MCF 10A (cell line): ENCODE measurements at regions not wholly inside any gene's neighbourhood (a gene's known extent, or its start where the extent isn't known, plus 50 kb on each side); places are given as distances from the start of the nearest gene placed in this dataset.
A peak's percentile ranks its signal among the peaks of the same experiment; 100 is the strongest.

Experiments used
- BruUV-seq: library from RNA; stranded (reverse); fragments of 400-500 nt; replicated peaks from 2 replicates; lab custom pipeline; 2021; lab: Mats Ljungman, UMichigan
- CTCF ChIA-PET: fragments of 300-600 bp; sonication (Branson Sonifier 250); formaldehyde crosslinking; extraction: SDS; loops from one replicate; lab custom pipeline; 2021; ENCODE audit warnings: antibody characterized with exemption, inconsistent platforms; lab: Yijun Ruan, JAX
- POLR2A ChIA-PET: fragments of 300-600, 350-650 bp; sonication (Branson Sonifier 250); formaldehyde crosslinking; extraction: SDS; loops from one replicate; lab custom pipeline; 2020; ENCODE audit warnings: antibody characterized with exemption, inconsistent platforms; lab: Yijun Ruan, JAX
- DNase-seq: peaks from one replicate; pipeline ENCODE4 v3.0.0-alpha.2; 2018; ENCODE audit not compliant: unreplicated experiment
- H3K27ac Mint-ChIP-seq: one replicate; pipeline ENCODE4 v1.8.0; 2022; ENCODE audit warnings: mild to moderate bottlenecking, low read depth, mixed read lengths; ENCODE audit not compliant: unreplicated experiment
- H3K27me3 Mint-ChIP-seq: one replicate; pipeline ENCODE4 v1.8.0; 2022; ENCODE audit warnings: mixed read lengths; ENCODE audit not compliant: insufficient read depth, unreplicated experiment
- H3K36me3 Mint-ChIP-seq: one replicate; pipeline ENCODE4 v1.8.0; 2022; ENCODE audit warnings: mild to moderate bottlenecking, moderate library complexity, mixed read lengths; ENCODE audit not compliant: insufficient read depth, unreplicated experiment
- H3K4me1 Mint-ChIP-seq: one replicate; pipeline ENCODE4 v1.8.0; 2022; ENCODE audit warnings: mixed read lengths; ENCODE audit not compliant: insufficient read depth, unreplicated experiment
- H3K4me3 Mint-ChIP-seq: one replicate; pipeline ENCODE4 v1.8.0; 2022; ENCODE audit warnings: mild to moderate bottlenecking, moderate library complexity, mixed read lengths; ENCODE audit not compliant: unreplicated experiment
- H3K9me3 Mint-ChIP-seq: one replicate; pipeline ENCODE4 v1.8.0; 2022; ENCODE audit warnings: mixed read lengths; ENCODE audit not compliant: unreplicated experiment
- intact Hi-C: fragments of 100-400 bp; cut with micrococcal nuclease; formaldehyde crosslinking; loops from 2 replicates; pipeline ENCODE4 v1.14.1; 2022
- TF ChIP-seq, protein P1 (sequence below): fragments of 200-600 bp; IDR thresholded peaks from one replicate; pipeline ENCODE4 v1.8.0; 2022; ENCODE audit warnings: antibody characterized with exemption, mild to moderate bottlenecking; ENCODE audit not compliant: unreplicated experiment

DNA sequence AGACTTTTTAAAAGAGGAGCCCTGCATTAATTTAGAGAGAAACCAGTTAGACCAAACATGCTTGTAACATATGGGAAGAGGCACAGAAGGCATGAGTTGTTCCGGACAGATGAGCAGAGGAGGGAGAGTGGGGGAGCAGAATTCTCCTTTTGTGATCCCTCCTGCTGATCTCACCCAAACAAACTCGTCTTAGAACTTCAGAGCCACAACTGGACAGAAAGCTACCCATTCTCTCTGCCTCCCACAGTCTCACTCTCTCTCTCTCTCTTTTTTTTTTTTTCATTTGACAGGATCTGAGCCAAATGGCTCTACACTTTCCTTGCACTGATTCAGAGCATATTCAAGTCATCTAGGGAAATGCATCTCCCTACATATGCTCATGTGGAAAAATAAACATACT lies 196.0 kb upstream of the PAPPA start:
- TF ChIP-seq, protein P1, sequence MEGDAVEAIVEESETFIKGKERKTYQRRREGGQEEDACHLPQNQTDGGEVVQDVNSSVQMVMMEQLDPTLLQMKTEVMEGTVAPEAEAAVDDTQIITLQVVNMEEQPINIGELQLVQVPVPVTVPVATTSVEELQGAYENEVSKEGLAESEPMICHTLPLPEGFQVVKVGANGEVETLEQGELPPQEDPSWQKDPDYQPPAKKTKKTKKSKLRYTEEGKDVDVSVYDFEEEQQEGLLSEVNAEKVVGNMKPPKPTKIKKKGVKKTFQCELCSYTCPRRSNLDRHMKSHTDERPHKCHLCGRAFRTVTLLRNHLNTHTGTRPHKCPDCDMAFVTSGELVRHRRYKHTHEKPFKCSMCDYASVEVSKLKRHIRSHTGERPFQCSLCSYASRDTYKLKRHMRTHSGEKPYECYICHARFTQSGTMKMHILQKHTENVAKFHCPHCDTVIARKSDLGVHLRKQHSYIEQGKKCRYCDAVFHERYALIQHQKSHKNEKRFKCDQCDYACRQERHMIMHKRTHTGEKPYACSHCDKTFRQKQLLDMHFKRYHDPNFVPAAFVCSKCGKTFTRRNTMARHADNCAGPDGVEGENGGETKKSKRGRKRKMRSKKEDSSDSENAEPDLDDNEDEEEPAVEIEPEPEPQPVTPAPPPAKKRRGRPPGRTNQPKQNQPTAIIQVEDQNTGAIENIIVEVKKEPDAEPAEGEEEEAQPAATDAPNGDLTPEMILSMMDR: no peak
- Mint-ChIP-seq H3K4me1 (peaks cover 8% of the 10 kb centered on the region), H3K27ac (no peak overlapping the region), H3K36me3 (peaks cover 48% of the 10 kb centered on the region), H3K4me3 (no peak overlapping the region), H3K27me3 (no peaks in the 10 kb centered on the region), H3K9me3 (no peaks in the 10 kb centered on the region)
- DNase-seq: no peak
- ChIA-PET POLR2A (interaction anchor here (0.9 to 2.3 kb wide), 3 partner anchors 8 to 13 kb away, joined by 3 to 6 read pairs (median 3); no protein-coding TSS in a partner anchor), CTCF (interaction anchor here (0.6 to 1.1 kb wide), 4 partner anchors 13 to 100 kb away, joined by 3 to 6 read pairs (median 5); no protein-coding TSS in a partner anchor)
- BruUV-seq: no TSS peak
- intact Hi-C loops: no loop called here

DNA sequence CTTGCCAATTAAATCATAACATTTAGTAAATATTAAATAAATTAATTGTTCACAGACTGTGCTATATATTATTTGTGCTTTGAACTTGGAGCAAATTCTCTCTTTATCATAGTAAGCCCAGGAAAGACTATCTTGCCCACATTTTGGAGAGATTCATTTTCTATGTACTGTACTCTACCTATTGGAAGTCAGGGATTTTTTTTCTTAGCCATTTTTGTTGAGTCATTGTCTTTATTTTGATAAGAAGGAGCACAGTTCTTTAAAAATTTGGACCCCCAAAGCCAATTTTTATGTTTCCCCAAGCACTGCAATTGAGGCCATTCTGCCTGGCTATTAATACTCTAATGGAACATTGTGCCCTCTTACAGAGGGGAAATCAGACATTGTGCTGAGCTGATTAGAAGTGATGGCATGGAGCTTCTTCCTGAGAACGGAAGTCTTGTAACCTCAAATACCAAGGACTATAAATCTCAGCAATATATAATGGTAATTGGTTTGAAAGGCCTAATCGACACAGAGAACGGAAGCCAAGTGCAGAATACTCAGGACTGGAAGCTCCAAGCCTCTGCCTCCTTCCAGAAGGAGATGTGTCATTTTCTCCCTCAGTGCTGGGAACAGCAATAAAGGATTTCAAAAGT lies 188.8 kb upstream of the PAPPA start:
- Mint-ChIP-seq H3K4me3 (no peak overlapping the region), H3K4me1 (peaks cover 6% of the 10 kb centered on the region), H3K27ac (no peak overlapping the region), H3K9me3 (no peaks in the 10 kb centered on the region), H3K27me3 (no peaks in the 10 kb centered on the region), H3K36me3 (peaks cover 48% of the 10 kb centered on the region)
- ChIA-PET CTCF (interaction anchor here (0.9 kb wide), 1 partner anchor 128 kb away, joined by 3 read pairs; no protein-coding TSS in a partner anchor), POLR2A (interaction anchor here (1.6 kb wide), 1 partner anchor 20 kb away, joined by 6 read pairs; no protein-coding TSS in a partner anchor)
- TF ChIP-seq, protein P1: no peak
- no peak for DNase-seq
- intact Hi-C loops: no loop called here
- no TSS peak for BruUV-seq

DNA sequence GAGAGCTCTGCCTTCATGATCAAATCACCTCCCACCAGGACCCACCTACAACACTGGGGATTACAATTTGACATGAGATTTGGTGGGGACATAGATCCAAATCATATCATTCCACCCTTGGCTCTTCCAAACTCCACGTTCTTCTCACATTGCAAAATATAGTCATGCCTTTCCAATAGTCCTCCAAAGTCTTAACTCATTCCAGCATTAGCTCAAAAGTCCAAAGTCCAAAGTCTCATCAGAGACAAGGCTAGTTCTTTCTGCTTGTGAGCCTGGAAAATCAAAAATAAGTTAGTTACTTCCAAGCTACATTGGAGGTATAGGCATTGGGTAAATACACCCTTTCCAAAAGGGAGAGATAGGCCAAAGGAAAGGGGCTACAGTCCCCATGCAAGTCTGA lies 186.9 kb upstream of the PAPPA start:
- TF ChIP-seq, protein P1: no peak
- H3K27me3 Mint-ChIP-seq: no peaks in the 10 kb centered on the region
- no peak for DNase-seq
- H3K36me3 Mint-ChIP-seq: peaks cover 58% of the 10 kb centered on the region
- H3K27ac Mint-ChIP-seq: no peak overlapping the region
- H3K4me1 Mint-ChIP-seq: peaks cover 6% of the 10 kb centered on the region
- H3K9me3 Mint-ChIP-seq: no peaks in the 10 kb centered on the region
- H3K4me3 Mint-ChIP-seq: no peak overlapping the region
- ChIA-PET POLR2A (interaction anchor here (1.0 to 1.3 kb wide), 2 partner anchors 22 to 29 kb away, joined by 3 to 6 read pairs; no protein-coding TSS in a partner anchor), CTCF (interaction anchor here (1.0 kb wide), 2 partner anchors 30 to 44 kb away, joined by 3 to 4 read pairs; no protein-coding TSS in a partner anchor)
- intact Hi-C loops: no loop called here
- BruUV-seq: no TSS peak

DNA sequence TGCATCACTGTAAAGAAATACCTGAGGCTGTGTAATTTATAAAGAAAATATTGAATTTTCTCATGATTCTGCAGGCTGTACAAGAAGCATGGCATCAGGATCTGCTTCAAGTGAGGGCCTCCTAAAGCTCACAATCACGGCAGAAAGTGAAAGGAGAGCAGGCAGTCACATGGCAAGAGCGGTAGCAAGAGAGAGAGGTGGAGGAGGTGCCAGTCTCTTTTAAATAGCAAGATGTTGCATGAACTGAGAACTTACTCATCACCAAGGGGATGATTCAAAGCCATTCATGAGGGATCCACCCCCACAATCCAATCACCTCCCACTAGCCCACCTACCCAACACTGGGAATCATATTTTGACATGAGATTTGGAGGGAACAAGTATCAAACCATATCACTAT lies 184.5 kb upstream of the PAPPA start:
- peaks cover 23% of the 10 kb centered on the region for H3K4me1 Mint-ChIP-seq
- H3K27ac Mint-ChIP-seq: no peak overlapping the region
- H3K9me3 Mint-ChIP-seq: no peaks in the 10 kb centered on the region
- TF ChIP-seq, protein P1: no peak
- intact Hi-C loops: no loop called here
- POLR2A ChIA-PET: interaction anchor here (1.0 to 2.1 kb wide), 3 partner anchors 13 to 25 kb away, joined by 3 to 16 read pairs (median 5); no protein-coding TSS in a partner anchor
- no peaks in the 10 kb centered on the region for H3K27me3 Mint-ChIP-seq
- CTCF ChIA-PET: interaction anchor here (1.0 kb wide), 1 partner anchor 375 kb away, joined by 3 read pairs; no protein-coding TSS in a partner anchor
- BruUV-seq: no TSS peak
- H3K36me3 Mint-ChIP-seq: peaks cover 52% of the 10 kb centered on the region
- DNase-seq: peak; percentile 50
- H3K4me3 Mint-ChIP-seq: no peak overlapping the region
